ENCODE measurements at regions not wholly inside any gene's neighbourhood (a gene's known extent, or its start where the extent isn't known, plus 50 kb on each side); places are given as distances from the start of the nearest gene placed in this dataset.

DNA sequence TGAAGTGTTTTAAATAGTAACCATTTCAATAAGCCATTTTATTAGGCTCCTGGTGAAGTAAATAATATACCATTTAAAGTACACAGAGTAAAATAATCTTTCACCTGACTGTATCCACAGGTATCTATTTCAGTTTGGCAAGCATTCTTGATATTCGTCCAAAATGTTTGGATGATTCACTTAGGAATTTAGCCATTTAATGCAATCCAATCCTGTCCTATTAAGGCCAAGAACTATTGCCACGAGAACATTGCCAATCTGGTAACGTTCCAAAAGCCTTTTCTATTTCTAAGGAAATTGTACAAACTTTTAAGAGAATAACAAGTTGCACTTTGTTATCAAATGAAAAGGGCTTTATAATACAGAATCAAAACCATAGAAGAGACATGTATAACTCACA is 209.8 kb upstream of the THRB start:
- in situ Hi-C loops (cut with MboI; ENCODE audit: low sequenced_read_pairs), result no loop called here
- CTCF ChIA-PET, result no interaction called here
- no peak for ATAC-seq (ENCODE audit: low read depth)

More for the DNA sequence above, 209.8 kb upstream of the THRB start:
- H3K9me1 ChIP-seq (ENCODE audit: insufficient read depth, low read length), result no peaks in the 10 kb centered on the region
- no peaks in the 10 kb centered on the region for H3K27me3 ChIP-seq (ENCODE audit: control insufficient read depth, insufficient read depth, low read length)
- no peaks in the 10 kb centered on the region for H4K20me1 ChIP-seq (ENCODE audit: insufficient read depth, low read length)
- no peak overlapping the region for H4K91ac ChIP-seq (ENCODE audit: insufficient read depth, low read depth, low read length)
- H2AK5ac ChIP-seq (ENCODE audit: low read depth, low read length), result no peak overlapping the region
- POLR2A ChIA-PET (ENCODE audit: unreplicated experiment), result no interaction called here
- no peak overlapping the region for H3K56ac ChIP-seq (ENCODE audit: extremely low read depth, insufficient read depth, low read length)
- no peak overlapping the region for H2BK5ac ChIP-seq (ENCODE audit: low read depth, low read length, poor library complexity, severe bottlenecking)
- intact Hi-C loops (cut with micrococcal nuclease), result no loop called here
- no peaks in the 10 kb centered on the region for H3K79me1 ChIP-seq (ENCODE audit: low read depth in 1 of 2, low read length in 2 of 2)
- TF ChIP-seq MAZ (IDR thresholded peaks at IDR 0.05; ENCODE audit: borderline replicate concordance, low read depth, low read length) (no peak), RAD21 (IDR thresholded peaks at IDR 0.05; ENCODE audit: low read length) (no peak), POLR2A (IDR thresholded peaks at IDR 0.05; ENCODE audit: low read depth, low read length) (no peak), CEBPB (IDR thresholded peaks at IDR 0.05; ENCODE audit: low read depth, low read length) (no peak), NFE2L2 (IDR thresholded peaks at IDR 0.05; ENCODE audit: low read depth, low read length) (no peak), CHD1 (IDR thresholded peaks at IDR 0.05; ENCODE audit: low read depth, low read length) (no peak), SMC3 (IDR thresholded peaks at IDR 0.05; ENCODE audit: low read depth, low read length) (no peak)
- TF ChIP-seq, protein P1, sequence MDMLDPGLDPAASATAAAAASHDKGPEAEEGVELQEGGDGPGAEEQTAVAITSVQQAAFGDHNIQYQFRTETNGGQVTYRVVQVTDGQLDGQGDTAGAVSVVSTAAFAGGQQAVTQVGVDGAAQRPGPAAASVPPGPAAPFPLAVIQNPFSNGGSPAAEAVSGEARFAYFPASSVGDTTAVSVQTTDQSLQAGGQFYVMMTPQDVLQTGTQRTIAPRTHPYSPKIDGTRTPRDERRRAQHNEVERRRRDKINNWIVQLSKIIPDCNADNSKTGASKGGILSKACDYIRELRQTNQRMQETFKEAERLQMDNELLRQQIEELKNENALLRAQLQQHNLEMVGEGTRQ (IDR thresholded peaks at IDR 0.05; ENCODE audit: low read depth, low read length), result no peak
- TF ChIP-seq, protein P2, sequence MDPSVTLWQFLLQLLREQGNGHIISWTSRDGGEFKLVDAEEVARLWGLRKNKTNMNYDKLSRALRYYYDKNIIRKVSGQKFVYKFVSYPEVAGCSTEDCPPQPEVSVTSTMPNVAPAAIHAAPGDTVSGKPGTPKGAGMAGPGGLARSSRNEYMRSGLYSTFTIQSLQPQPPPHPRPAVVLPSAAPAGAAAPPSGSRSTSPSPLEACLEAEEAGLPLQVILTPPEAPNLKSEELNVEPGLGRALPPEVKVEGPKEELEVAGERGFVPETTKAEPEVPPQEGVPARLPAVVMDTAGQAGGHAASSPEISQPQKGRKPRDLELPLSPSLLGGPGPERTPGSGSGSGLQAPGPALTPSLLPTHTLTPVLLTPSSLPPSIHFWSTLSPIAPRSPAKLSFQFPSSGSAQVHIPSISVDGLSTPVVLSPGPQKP (IDR thresholded peaks at IDR 0.05; ENCODE audit: borderline replicate concordance, low read depth, low read length), result no peak
- no peak overlapping the region for H2AK9ac ChIP-seq (replicated peaks; ENCODE audit: low read depth, low read length, poor library complexity)
- no peak overlapping the region for H3K14ac ChIP-seq (replicated peaks; ENCODE audit: low read depth, low read length)
- no peaks in the 10 kb centered on the region for H3K9me3 ChIP-seq (ENCODE audit: control insufficient read depth, insufficient read depth, low read length)
- BruUV-seq (replicated peaks), result no TSS peak
- no peak overlapping the region for H3K27ac ChIP-seq (ENCODE audit: insufficient read depth, low read length)
- no peak overlapping the region for H2BK20ac ChIP-seq (ENCODE audit: low read depth, low read length)
- H3K18ac ChIP-seq (ENCODE audit: low read depth, low read length), result no peak overlapping the region
- H4K8ac ChIP-seq (ENCODE audit: low read depth in 2 of 2, low read length in 2 of 2), result no peak overlapping the region
- no peak overlapping the region for H4K5ac ChIP-seq (ENCODE audit: low read depth, low read length)
- no peak overlapping the region for H3K4me2 ChIP-seq (ENCODE audit: low read depth, low read length)
- no peak overlapping the region for H2AFZ ChIP-seq (replicated peaks; ENCODE audit: low read length, poor library complexity)
- H2BK15ac ChIP-seq (ENCODE audit: low read depth, low read length), result no peak overlapping the region
- no peak overlapping the region for H2BK120ac ChIP-seq (ENCODE audit: low read depth, low read length)
- H3K4me1 ChIP-seq (ENCODE audit: control insufficient read depth, insufficient read depth, low read length), result no peaks in the 10 kb centered on the region
- no peak overlapping the region for H3K4me3 ChIP-seq (ENCODE audit: insufficient read depth, low read depth, low read length)
- dilution Hi-C loops (cut with HindIII; ENCODE audit: low sequenced_read_pairs, unreplicated experiment), result no loop called here
- H3K36me3 ChIP-seq (ENCODE audit: control insufficient read depth, insufficient read depth, low read length), result no peaks in the 10 kb centered on the region
- no peak overlapping the region for H3K4ac ChIP-seq (ENCODE audit: low read depth, low read length)
- H3K9ac ChIP-seq (ENCODE audit: low read depth, low read length), result no peak overlapping the region
- no CpG with 5 or more reads among the region's 3 CpGs for WGBS, 2 experiments (ENCODE audit: extremely low coverage in 2 of 2, insufficient read length in 1 of 2)
- H3K23ac ChIP-seq (ENCODE audit: low read depth, low read length), result no peak overlapping the region
- no peak for DNase-seq
